Transverse colon (tissue), 4 donors: ENCODE measurements at regions not wholly inside any gene's neighbourhood (a gene's known extent, or its start where the extent isn't known, plus 50 kb on each side); places are given as distances from the start of the nearest gene placed in this dataset.
A peak's percentile ranks its signal among the peaks of the same experiment; 100 is the strongest.

Source experiments
- DNase-seq: peaks from one replicate; pipeline ENCODE4 v3.0.0-alpha.2; 2019
- H3K27ac ChIP-seq, 4 donors: fragments of 200-600 bp; sonication (generic); 2 replicates each; pipeline ENCODE4 v1.5.1; 2016 to 2018; ENCODE audit warnings: inconsistent platforms in 4 of 4
- H3K27me3 ChIP-seq: fragments of 200-600 bp; sonication (generic); 2 replicates; pipeline ENCODE4 v1.5.1; 2017; ENCODE audit warnings: inconsistent platforms
- H3K36me3 ChIP-seq, 4 donors: fragments of 200-600 bp; sonication (generic); 2 replicates each; pipeline ENCODE4 v1.5.1; 2017 to 2019; ENCODE audit warnings: inconsistent platforms in 4 of 4
- H3K4me1 ChIP-seq, 4 donors: fragments of 200-600 bp; sonication (generic); 2 replicates each; pipeline ENCODE4 v1.5.1; 2017 to 2020; ENCODE audit warnings: inconsistent platforms in 4 of 4
- H3K4me3 ChIP-seq, 4 donors: fragments of 200-600 bp; sonication (generic); 1 replicate in 1 of 4; 2 replicates in 3 of 4; pipeline versions ENCODE4 v1.5.1 to v1.6.1; 2017 to 2019; ENCODE audit warnings: inconsistent platforms in 4 of 4
- H3K9me3 ChIP-seq, 2 donors: fragments of 200-600 bp; sonication (generic); 2 replicates each; pipeline ENCODE4 v1.5.1; 2017 to 2019; ENCODE audit warnings: inconsistent platforms in 2 of 2
- EP300 ChIP-seq: sonication (generic); formaldehyde crosslinking; IDR thresholded peaks from one replicate; pipeline ENCODE4 v1.6.1; 2017; ENCODE audit warnings: antibody characterized with exemption, low read depth
- POLR2A ChIP-seq: fragments of 450-650 bp; IDR thresholded peaks from one replicate; pipeline ENCODE4 v1.6.1; 2016; ENCODE audit warnings: antibody characterized with exemption, mild to moderate bottlenecking, moderate library complexity
- POLR2AphosphoS5 ChIP-seq, 3 donors: sonication (generic); formaldehyde crosslinking; IDR thresholded peaks; one replicate each; pipeline ENCODE4 v1.6.1; 2016; ENCODE audit warnings: antibody characterized with exemption in 3 of 3
- WGBS, 2 donors: methylation state at CpG; one replicate each; pipeline ENCODE4 v1.1.5; 2018; ENCODE audit warnings: low coverage in 1 of 2; 5-methylcytosine and 5-hydroxymethylcytosine counted together
- in situ Hi-C, 4 donors: fragments of 200-750 bp; cut with MboI; loops; one replicate each; pipeline versions ENCODE4 v1.15.0 to v1.15.1; 2017; ENCODE audit warnings: low sequenced_read_pairs in 3 of 4, low pct_ligation_motif_present in 1 of 4, low pct_unique_long_range_greater_than_20kb in 1 of 4
- intact Hi-C: fragments of 100-400 bp; cut with DNase I; formaldehyde crosslinking; loops from one replicate; pipeline ENCODE4 v1.15.1; 2023; ENCODE audit warnings: low total_unique reads
- TF ChIP-seq, protein P1 (sequence below), 5 experiments: fragments of 200-600 bp in 3 of 5; fragments of 450-650 bp in 2 of 5; sonication (generic) in 3 of 5; IDR thresholded peaks; 1 replicate in 2 of 5; 2 replicates in 3 of 5; pipeline ENCODE4 v1.5.1; 2016 to 2017; ENCODE audit warnings: antibody characterized with exemption in 5 of 5, inconsistent platforms in 3 of 5, mild to moderate bottlenecking in 2 of 5, moderate library complexity in 1 of 5

DNA sequence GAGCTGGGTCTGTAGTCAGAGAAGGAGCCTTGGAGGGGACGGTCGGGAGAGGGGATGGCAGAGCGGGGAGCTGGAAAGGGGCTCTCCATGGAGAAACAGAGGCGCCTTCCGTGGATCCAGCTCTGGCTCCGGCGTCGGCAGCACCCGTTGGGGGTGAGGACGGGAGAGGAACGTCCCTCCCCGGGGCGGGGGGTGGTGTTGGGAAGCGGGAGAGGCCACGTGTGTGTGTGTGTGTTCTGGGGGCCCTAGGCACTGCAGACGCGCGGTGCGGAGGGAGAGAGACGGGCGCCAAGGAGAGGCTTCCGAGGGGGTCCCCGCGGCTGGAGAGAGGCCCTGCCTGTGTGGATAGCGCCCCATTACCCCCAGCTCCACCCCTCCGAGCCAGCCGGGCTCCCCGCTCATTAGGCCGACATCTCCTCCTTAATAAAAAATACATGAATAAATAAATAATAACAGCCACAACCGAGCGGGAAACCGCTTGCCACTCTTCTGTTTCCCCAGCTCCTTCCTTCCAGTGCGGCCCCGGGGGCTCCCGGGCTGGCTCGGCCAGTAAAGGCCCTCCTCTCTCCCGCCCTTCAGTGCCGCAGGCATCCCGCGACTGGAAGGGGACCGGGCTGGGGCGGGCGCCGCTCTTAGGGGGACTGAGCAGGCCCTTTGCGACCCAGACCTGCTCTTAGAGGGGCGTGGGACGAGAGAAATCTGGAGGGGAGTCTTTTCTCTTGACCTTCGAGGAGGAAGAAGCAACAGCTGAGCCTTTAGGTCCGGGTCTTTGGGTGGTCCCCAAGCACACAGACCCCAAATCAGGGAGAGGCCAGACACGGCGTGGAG lies 71.3 kb upstream of the ARAP3 start:
- DNase-seq = no peak
- intact Hi-C loops = no loop called here
- Histone ChIP-seq H3K27me3 (peaks cover 34% of the 10 kb centered on the region), H3K27ac (no peak overlapping the region), H3K9me3 (no peaks in the 10 kb centered on the region), H3K36me3 (no peaks in the 10 kb centered on the region), H3K4me3 (no peak overlapping the region), H3K4me1 (no peaks in the 10 kb centered on the region)
- TF ChIP-seq POLR2A (no peak), POLR2AphosphoS5 (IDR thresholded peaks at IDR 0.05) (no peak), EP300 (no peak)
- TF ChIP-seq, protein P1, sequence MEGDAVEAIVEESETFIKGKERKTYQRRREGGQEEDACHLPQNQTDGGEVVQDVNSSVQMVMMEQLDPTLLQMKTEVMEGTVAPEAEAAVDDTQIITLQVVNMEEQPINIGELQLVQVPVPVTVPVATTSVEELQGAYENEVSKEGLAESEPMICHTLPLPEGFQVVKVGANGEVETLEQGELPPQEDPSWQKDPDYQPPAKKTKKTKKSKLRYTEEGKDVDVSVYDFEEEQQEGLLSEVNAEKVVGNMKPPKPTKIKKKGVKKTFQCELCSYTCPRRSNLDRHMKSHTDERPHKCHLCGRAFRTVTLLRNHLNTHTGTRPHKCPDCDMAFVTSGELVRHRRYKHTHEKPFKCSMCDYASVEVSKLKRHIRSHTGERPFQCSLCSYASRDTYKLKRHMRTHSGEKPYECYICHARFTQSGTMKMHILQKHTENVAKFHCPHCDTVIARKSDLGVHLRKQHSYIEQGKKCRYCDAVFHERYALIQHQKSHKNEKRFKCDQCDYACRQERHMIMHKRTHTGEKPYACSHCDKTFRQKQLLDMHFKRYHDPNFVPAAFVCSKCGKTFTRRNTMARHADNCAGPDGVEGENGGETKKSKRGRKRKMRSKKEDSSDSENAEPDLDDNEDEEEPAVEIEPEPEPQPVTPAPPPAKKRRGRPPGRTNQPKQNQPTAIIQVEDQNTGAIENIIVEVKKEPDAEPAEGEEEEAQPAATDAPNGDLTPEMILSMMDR (IDR thresholded peaks at IDR 0.05) = no peak
- in situ Hi-C loops = no loop called here
- 17 to 37% methylated on average over 19 to 51 of the region's 51 CpGs for WGBS, 2 donors

DNA sequence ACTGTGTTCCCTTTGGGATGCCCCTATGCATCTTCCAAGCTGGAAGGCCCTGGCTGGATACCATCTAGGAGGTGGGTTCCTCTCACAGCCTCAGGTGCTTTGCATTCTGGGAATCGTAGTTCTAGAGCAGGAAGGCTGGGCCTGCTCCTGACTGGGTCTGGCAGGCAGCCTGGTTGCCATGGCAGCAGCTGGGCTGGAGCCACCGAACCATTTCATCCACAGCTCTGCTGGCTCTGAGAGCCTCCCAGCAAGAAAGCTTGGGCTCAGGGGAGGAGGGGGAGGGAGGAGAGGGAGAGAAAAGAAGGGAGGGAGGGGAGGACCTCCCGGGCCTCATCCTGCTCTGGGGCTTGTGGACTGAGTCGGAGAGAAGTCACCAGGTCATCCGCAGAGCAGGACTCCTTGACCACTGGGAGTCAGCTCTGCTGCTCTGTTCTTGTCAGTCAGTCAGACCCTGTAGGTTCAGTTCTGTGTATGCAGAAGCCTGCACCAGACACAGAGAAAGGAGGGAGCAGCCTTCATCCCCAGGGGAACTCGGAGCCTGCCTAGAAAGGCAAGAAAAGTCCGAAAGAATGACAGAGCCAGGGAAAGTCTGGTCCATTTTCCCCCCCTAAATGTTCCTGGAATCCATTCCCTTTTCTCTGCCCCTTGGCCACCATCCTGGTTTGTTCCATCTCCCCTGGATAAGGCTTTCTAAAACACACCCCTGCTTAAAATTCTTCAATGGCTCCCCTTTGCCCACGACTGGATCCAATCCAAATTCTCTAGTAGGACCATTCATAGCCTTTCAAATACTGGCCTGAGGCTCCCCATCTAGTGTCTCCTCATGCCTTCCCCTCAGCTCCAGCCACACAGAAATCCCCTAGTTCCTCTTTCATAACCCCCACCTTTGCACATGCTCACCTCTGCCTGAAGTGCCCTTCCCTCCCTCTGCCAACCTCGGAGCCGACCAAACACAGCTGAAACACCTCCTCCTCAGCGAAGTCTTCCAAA lies 65.4 kb upstream of the ARAP3 start:
- Histone ChIP-seq H3K4me1 (no peaks in the 10 kb centered on the region), H3K27me3 (peaks cover 11% of the 10 kb centered on the region), H3K27ac (no peak overlapping the region), H3K9me3 (no peaks in the 10 kb centered on the region), H3K4me3 (no peak overlapping the region), H3K36me3 (no peaks in the 10 kb centered on the region)
- DNase-seq = peak; percentile 51
- intact Hi-C loops = no loop called here
- 34 to 51% methylated on average over 5 to 11 of the region's 11 CpGs for WGBS, 2 donors
- in situ Hi-C loops = no loop called here
- TF ChIP-seq POLR2AphosphoS5 (IDR thresholded peaks at IDR 0.05) (no peak), EP300 (no peak), POLR2A (no peak)
- TF ChIP-seq, protein P1 (IDR thresholded peaks at IDR 0.05) = no peak

DNA sequence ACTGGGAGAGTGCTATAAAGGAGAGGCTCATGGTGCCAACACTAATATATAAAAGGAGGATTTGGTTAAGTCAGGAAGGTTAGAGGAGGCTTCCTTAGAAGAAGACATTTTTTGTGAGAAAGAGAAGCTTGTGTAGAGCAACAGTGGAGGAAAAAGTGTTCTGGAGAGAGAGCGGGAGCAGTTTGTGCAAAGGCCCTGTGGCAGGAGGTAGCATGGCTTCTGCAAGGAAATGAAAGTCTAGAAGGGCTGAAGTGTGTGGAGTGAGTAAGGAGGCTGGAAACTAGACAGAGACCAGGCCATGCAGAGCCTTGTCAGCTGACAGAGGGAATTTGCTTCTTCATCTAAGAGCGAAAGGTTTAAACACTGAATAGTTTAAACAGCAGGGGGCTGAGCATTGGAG lies 64.4 kb upstream of the ARAP3 start:
- intact Hi-C loops (no loop called here), in situ Hi-C loops (no loop called here)
- DNase-seq = no peak
- TF ChIP-seq EP300 = no peak
- TF ChIP-seq, protein P1 (IDR thresholded peaks at IDR 0.05) = no peak
- TF ChIP-seq POLR2A = no peak
- TF ChIP-seq POLR2AphosphoS5 (IDR thresholded peaks at IDR 0.05) = no peak
- H3K27ac ChIP-seq = no peak overlapping the region
- no peaks in the 10 kb centered on the region for H3K4me1 ChIP-seq
- no peaks in the 10 kb centered on the region for H3K9me3 ChIP-seq
- no peaks in the 10 kb centered on the region for H3K36me3 ChIP-seq
- H3K27me3 ChIP-seq = peaks cover 12% of the 10 kb centered on the region
- H3K4me3 ChIP-seq = no peak overlapping the region
- 100% methylated on average over 2 of the region's 2 CpGs for WGBS, 2 donors

DNA sequence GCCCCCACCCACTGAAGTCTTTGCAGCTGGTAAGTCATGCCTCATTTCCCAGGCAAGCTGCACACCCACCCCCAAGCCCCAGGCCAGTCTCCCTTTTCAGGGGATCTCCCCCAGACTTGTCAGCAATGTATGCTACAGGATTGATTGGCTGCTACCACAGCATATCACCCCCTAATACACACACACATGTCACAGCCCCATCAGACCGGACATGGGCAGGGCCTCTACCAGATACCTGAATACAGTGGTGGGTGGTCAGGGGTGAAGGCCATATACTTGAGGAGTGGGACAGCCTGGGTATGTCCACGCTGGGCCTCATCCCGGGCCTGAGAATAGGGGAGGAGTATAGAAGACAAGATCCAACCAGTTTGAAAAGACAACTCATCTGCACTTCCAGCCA lies 63.4 kb upstream of the ARAP3 start:
- Histone ChIP-seq H3K4me1 (no peaks in the 10 kb centered on the region), H3K36me3 (no peaks in the 10 kb centered on the region), H3K9me3 (no peaks in the 10 kb centered on the region), H3K27ac (no peak overlapping the region), H3K4me3 (no peak overlapping the region), H3K27me3 (peaks cover 6% of the 10 kb centered on the region)
- in situ Hi-C loops (no loop called here), intact Hi-C loops (no loop called here)
- WGBS, 2 donors = 90% methylated on average over 3 of the region's 3 CpGs; no CpG with 5 or more reads in 1 of the 2 donors
- no peak for TF ChIP-seq POLR2A
- DNase-seq = no peak
